ENCODE measurements at regions not wholly inside any gene's neighbourhood (a gene's known extent, or its start where the extent isn't known, plus 50 kb on each side); places are given as distances from the start of the nearest gene placed in this dataset.

DNA sequence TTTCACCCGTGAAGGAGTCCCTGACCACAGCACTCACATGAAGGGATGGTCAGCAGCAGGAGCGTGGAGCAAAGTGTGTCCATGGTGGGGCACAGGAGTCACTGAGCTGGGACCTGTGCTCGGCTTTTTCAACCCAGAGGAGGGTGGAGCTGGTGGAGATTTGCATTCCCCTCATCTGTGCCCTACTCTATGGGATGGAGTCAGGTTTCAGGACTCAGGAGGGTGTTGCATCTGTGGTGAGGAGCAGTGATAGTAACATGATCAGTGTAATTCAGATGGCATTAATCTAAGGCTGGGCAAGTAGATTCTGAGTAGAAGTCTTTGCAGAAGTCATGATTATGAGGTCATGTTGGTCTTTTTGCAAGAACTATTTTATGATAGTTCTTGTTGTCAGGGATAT lies 511.9 kb downstream of the TMEM121 start:
- DNase-seq (no peak), ATAC-seq (ENCODE audit: insufficient read depth, low FRiP score) (no peak)
- TF ChIP-seq, protein P1, sequence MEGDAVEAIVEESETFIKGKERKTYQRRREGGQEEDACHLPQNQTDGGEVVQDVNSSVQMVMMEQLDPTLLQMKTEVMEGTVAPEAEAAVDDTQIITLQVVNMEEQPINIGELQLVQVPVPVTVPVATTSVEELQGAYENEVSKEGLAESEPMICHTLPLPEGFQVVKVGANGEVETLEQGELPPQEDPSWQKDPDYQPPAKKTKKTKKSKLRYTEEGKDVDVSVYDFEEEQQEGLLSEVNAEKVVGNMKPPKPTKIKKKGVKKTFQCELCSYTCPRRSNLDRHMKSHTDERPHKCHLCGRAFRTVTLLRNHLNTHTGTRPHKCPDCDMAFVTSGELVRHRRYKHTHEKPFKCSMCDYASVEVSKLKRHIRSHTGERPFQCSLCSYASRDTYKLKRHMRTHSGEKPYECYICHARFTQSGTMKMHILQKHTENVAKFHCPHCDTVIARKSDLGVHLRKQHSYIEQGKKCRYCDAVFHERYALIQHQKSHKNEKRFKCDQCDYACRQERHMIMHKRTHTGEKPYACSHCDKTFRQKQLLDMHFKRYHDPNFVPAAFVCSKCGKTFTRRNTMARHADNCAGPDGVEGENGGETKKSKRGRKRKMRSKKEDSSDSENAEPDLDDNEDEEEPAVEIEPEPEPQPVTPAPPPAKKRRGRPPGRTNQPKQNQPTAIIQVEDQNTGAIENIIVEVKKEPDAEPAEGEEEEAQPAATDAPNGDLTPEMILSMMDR (IDR thresholded peaks at IDR 0.05; ENCODE audit: control extremely low read depth, extremely low read depth), result no peak
- H3K27ac ChIP-seq (ENCODE audit: low read depth in 1 of 2, low read length in 1 of 2), result no peak overlapping the region
- 67 to 68% methylated on average over 3 of the region's 3 CpGs for WGBS, 2 donors
- H3K36me3 ChIP-seq (ENCODE audit: control insufficient read depth in 4 of 4, insufficient read depth in 4 of 4, low read length in 4 of 4), result no peaks in the 10 kb centered on the region
- H3K9me3 ChIP-seq (ENCODE audit: control insufficient read depth in 4 of 4, insufficient read depth in 3 of 4, low read length in 3 of 4), result peaks cover 0 to 8% (median 0%) of the 10 kb centered on the region in 4 donors
- H3K4me3 ChIP-seq, result no peak overlapping the region
- H3K9ac ChIP-seq (ENCODE audit: insufficient read depth in 1 of 2, low read length in 2 of 2), result no peak overlapping the region
- peaks cover 0 to 3% (median 0%) of the 10 kb centered on the region in 3 donors for H3K27me3 ChIP-seq (ENCODE audit: control insufficient read depth in 3 of 3, insufficient read depth in 3 of 3, low read length in 2 of 3)
- no peaks in the 10 kb centered on the region for H3K4me1 ChIP-seq (ENCODE audit: control insufficient read depth in 5 of 5, insufficient read depth in 5 of 5, low read length in 5 of 5)

DNA sequence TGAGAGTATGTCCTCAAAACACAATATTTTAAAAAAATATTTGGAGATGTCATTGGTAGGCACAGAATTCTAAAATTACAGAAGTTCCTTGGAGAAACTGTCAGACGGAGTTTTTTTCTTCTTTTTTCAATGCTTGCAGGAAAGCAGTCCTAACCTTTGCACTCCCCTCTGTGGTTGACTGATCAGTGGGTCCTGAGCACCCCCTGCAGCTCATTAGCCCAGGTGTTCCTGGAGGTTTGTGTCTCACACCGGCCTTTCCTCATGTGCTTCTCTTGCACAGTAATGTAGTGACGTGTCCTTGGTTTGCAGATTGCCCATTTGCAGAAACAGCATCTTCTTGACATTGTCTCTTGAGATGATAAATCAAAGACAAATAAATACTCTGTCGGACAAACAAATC lies 513.0 kb downstream of the TMEM121 start:
- DNase-seq, result no peak
- Histone ChIP-seq H3K4me3 (no peak overlapping the region), H3K36me3 (ENCODE audit: control insufficient read depth in 4 of 4, insufficient read depth in 4 of 4, low read length in 4 of 4) (no peaks in the 10 kb centered on the region), H3K9me3 (ENCODE audit: control insufficient read depth in 4 of 4, insufficient read depth in 3 of 4, low read length in 3 of 4) (peaks cover 0 to 8% (median 0%) of the 10 kb centered on the region in 4 donors), H3K9ac (ENCODE audit: insufficient read depth in 1 of 2, low read length in 2 of 2) (no peak overlapping the region), H3K4me1 (ENCODE audit: control insufficient read depth in 5 of 5, insufficient read depth in 5 of 5, low read length in 5 of 5) (no peaks in the 10 kb centered on the region), H3K27me3 (ENCODE audit: control insufficient read depth in 3 of 3, insufficient read depth in 3 of 3, low read length in 2 of 3) (peaks cover 0 to 3% (median 0%) of the 10 kb centered on the region in 3 donors), H3K27ac (ENCODE audit: low read depth in 1 of 2, low read length in 1 of 2) (no peak overlapping the region)
- 27 to 29% methylated on average over 4 of the region's 4 CpGs for WGBS, 2 donors
- TF ChIP-seq, protein P1 (IDR thresholded peaks at IDR 0.05; ENCODE audit: control extremely low read depth, extremely low read depth), result no peak
- no peak for ATAC-seq (ENCODE audit: insufficient read depth, low FRiP score)

DNA sequence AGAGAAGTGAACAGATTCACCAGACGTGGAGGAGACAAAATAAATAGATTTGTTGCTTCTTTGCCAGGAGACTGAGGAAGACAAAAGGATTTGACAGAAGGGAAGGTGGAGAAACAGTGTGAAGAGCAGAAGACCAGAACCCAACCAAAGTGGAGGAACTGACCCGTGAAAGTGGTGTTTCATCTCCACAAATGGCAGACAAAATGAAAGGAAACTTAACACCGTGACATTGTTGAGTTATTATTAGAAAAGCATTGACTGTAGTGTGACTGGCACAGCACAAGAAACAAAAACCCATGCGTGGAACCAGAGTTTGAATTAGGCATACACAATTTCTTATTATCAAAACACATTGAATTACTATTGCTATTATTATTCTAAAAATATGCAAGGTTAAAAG lies 518.1 kb downstream of the TMEM121 start:
- Histone ChIP-seq H3K4me3 (no peak overlapping the region), H3K27ac (ENCODE audit: low read depth in 1 of 2, low read length in 1 of 2) (no peak overlapping the region), H3K9me3 (ENCODE audit: control insufficient read depth in 4 of 4, insufficient read depth in 3 of 4, low read length in 3 of 4) (peaks cover 0 to 16% (median 0%) of the 10 kb centered on the region in 4 donors), H3K27me3 (ENCODE audit: control insufficient read depth in 3 of 3, insufficient read depth in 3 of 3, low read length in 2 of 3) (no peaks in the 10 kb centered on the region), H3K4me1 (ENCODE audit: control insufficient read depth in 5 of 5, insufficient read depth in 5 of 5, low read length in 5 of 5) (no peaks in the 10 kb centered on the region), H3K9ac (ENCODE audit: insufficient read depth in 1 of 2, low read length in 2 of 2) (no peak overlapping the region), H3K36me3 (ENCODE audit: control insufficient read depth in 4 of 4, insufficient read depth in 4 of 4, low read length in 4 of 4) (no peaks in the 10 kb centered on the region)
- ATAC-seq (ENCODE audit: insufficient read depth, low FRiP score) (no peak), DNase-seq (no peak)
- TF ChIP-seq, protein P1 (IDR thresholded peaks at IDR 0.05; ENCODE audit: control extremely low read depth, extremely low read depth), result no peak
- WGBS, 2 donors, result 63 to 79% methylated on average over 4 of the region's 4 CpGs

DNA sequence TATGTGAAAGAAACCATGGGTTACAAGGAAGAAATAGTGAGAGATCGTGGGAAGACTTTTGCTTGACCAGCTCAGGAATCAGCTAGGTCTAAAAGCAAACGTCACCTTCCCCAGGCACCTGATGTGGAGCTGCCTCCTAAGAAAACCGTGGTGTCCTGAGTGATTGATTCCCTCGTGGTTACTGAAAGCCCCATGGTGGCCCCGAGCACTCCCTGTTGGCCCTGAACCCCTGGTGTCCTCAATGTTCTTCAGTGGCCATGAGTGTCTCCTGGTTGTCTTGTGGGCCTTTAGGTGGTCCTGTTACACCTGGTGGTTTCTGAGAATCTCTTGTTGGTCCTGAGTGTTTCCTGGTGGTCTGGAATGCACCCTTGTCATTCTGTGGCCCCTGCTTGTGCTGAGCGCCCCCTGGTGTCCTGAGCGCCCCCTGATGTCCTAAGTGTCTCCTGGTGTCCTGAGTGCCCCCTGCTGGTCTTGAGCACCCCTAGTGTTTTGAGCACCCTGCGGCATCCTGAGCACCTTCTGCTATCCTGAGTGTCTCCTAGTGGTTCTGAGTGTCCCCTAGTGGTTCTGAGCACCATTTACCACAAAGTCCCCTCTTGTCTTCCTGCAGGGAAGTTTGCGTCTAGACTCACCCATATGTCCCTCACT lies 518.7 kb downstream of the TMEM121 start:
- ATAC-seq (ENCODE audit: insufficient read depth, low FRiP score) (no peak), DNase-seq (no peak)
- Histone ChIP-seq H3K9ac (ENCODE audit: insufficient read depth in 1 of 2, low read length in 2 of 2) (no peak overlapping the region), H3K4me1 (ENCODE audit: control insufficient read depth in 5 of 5, insufficient read depth in 5 of 5, low read length in 5 of 5) (no peaks in the 10 kb centered on the region), H3K4me3 (no peak overlapping the region), H3K27me3 (ENCODE audit: control insufficient read depth in 3 of 3, insufficient read depth in 3 of 3, low read length in 2 of 3) (no peaks in the 10 kb centered on the region), H3K9me3 (ENCODE audit: control insufficient read depth in 4 of 4, insufficient read depth in 3 of 4, low read length in 3 of 4) (peaks cover 0 to 16% (median 0%) of the 10 kb centered on the region in 4 donors), H3K27ac (ENCODE audit: low read depth in 1 of 2, low read length in 1 of 2) (no peak overlapping the region), H3K36me3 (ENCODE audit: control insufficient read depth in 4 of 4, insufficient read depth in 4 of 4, low read length in 4 of 4) (no peaks in the 10 kb centered on the region)
- TF ChIP-seq, protein P1 (IDR thresholded peaks at IDR 0.05; ENCODE audit: control extremely low read depth, extremely low read depth), result peak; percentile 35
- 52 to 61% methylated on average over 9 of the region's 9 CpGs for WGBS, 2 donors
